Liver (tissue), 8 donors: ENCODE measurements at regions not wholly inside any gene's neighbourhood (a gene's known extent, or its start where the extent isn't known, plus 50 kb on each side); places are given as distances from the start of the nearest gene placed in this dataset.

Source experiments
- DNase-seq: peaks from one replicate; pipeline ENCODE4 v3.0.0-alpha.2; 2017; ENCODE audit warnings: low spot score
- H3K27ac ChIP-seq, 2 donors: one replicate each; pipeline ENCODE4 v1.7.0; 2013; ENCODE audit warnings: inconsistent platforms in 2 of 2, low read length in 2 of 2, control low read depth in 1 of 2, low read depth in 1 of 2, mild to moderate bottlenecking in 1 of 2
- H3K27me3 ChIP-seq, 4 donors: one replicate each; pipeline versions ENCODE4 v1.6.1 to v1.7.0; 2013; ENCODE audit warnings: low read length in 3 of 4, inconsistent platforms in 1 of 4, mild to moderate bottlenecking in 1 of 4, moderate library complexity in 1 of 4; ENCODE audit not compliant: control insufficient read depth in 4 of 4, insufficient read depth in 4 of 4
- H3K36me3 ChIP-seq, 4 donors: one replicate each; pipeline versions ENCODE4 v1.6.1 to v1.7.0; 2013; ENCODE audit warnings: low read length in 3 of 4, mild to moderate bottlenecking in 3 of 4, low read depth in 1 of 4, moderate library complexity in 1 of 4; ENCODE audit not compliant: control insufficient read depth in 4 of 4, insufficient read depth in 3 of 4
- H3K4me1 ChIP-seq, 4 donors: one replicate each; pipeline versions ENCODE4 v1.6.1 to v1.7.0; 2013; ENCODE audit warnings: low read length in 3 of 4, mild to moderate bottlenecking in 3 of 4, moderate library complexity in 1 of 4; ENCODE audit not compliant: control insufficient read depth in 4 of 4, insufficient read depth in 4 of 4
- H3K4me3 ChIP-seq, 3 donors: one replicate each; pipeline versions ENCODE4 v1.6.1 to v1.7.0; 2013; ENCODE audit warnings: low read length in 3 of 3, control low read depth in 1 of 3, low read depth in 1 of 3, mild to moderate bottlenecking in 1 of 3
- H3K9ac ChIP-seq, 2 donors: one replicate each; pipeline ENCODE4 v1.7.0; 2013; ENCODE audit warnings: low read length in 2 of 2, mild to moderate bottlenecking in 2 of 2, moderate library complexity in 2 of 2, control low read depth in 1 of 2, low read depth in 1 of 2
- H3K9me3 ChIP-seq, 4 donors: one replicate each; pipeline versions ENCODE4 v1.6.1 to v1.7.0; 2013; ENCODE audit warnings: low read length in 3 of 4; ENCODE audit not compliant: control insufficient read depth in 4 of 4
- EGR1 ChIP-seq, 2 donors: IDR thresholded peaks; 2 replicates each; pipeline ENCODE4 v1.6.1; 2016 to 2018; ENCODE audit warnings: antibody characterized with exemption in 2 of 2, low read depth in 2 of 2
- FOXA1 ChIP-seq: IDR thresholded peaks from 2 replicates; pipeline ENCODE4 v1.6.1; 2016; ENCODE audit warnings: antibody characterized with exemption
- FOXA2 ChIP-seq: IDR thresholded peaks from 2 replicates; pipeline ENCODE4 v1.6.1; 2016; ENCODE audit warnings: antibody characterized with exemption
- GABPA ChIP-seq, 2 donors: IDR thresholded peaks in 1 of 2; conservative IDR thresholded peaks in 1 of 2; 2 replicates each; pipeline ENCODE4 v1.6.1; 2016; ENCODE audit warnings: antibody characterized with exemption in 2 of 2, mild to moderate bottlenecking in 1 of 2, moderate library complexity in 1 of 2
- HNF4A ChIP-seq, 2 donors: conservative IDR thresholded peaks; 2 replicates each; pipeline ENCODE4 v1.6.1; 2016; ENCODE audit warnings: antibody characterized with exemption in 2 of 2, mild to moderate bottlenecking in 2 of 2
- HNF4G ChIP-seq: IDR thresholded peaks from 2 replicates; pipeline ENCODE4 v1.6.1; 2016; ENCODE audit warnings: antibody characterized with exemption
- JUND ChIP-seq, 2 donors: IDR thresholded peaks; 2 replicates each; pipeline ENCODE4 v1.6.1; 2016; ENCODE audit warnings: antibody characterized with exemption in 2 of 2
- NR2F2 ChIP-seq: IDR thresholded peaks from 2 replicates; pipeline ENCODE4 v1.6.1; 2016; ENCODE audit warnings: antibody characterized with exemption
- RAD21 ChIP-seq, 2 donors: IDR thresholded peaks; 2 replicates each; pipeline ENCODE4 v1.6.1; 2016; ENCODE audit warnings: antibody characterized with exemption in 2 of 2, mild to moderate bottlenecking in 2 of 2
- RXRA ChIP-seq, 2 donors: IDR thresholded peaks; 2 replicates each; pipeline ENCODE4 v1.6.1; 2017 to 2018; ENCODE audit warnings: antibody characterized with exemption in 2 of 2, mild to moderate bottlenecking in 1 of 2
- SP1 ChIP-seq: IDR thresholded peaks from 2 replicates; pipeline ENCODE4 v1.6.1; 2018; ENCODE audit warnings: antibody characterized with exemption, mild to moderate bottlenecking
- TAF1 ChIP-seq: conservative IDR thresholded peaks from 2 replicates; pipeline ENCODE4 v1.6.1; 2016; ENCODE audit warnings: antibody characterized with exemption, mild to moderate bottlenecking
- YY1 ChIP-seq: IDR thresholded peaks from 2 replicates; pipeline ENCODE4 v1.6.1; 2016; ENCODE audit warnings: antibody characterized with exemption, mild to moderate bottlenecking
- WGBS: extraction: QIAGEN DNeasy Blood & Tissue Kit; methylation state at CpG from one replicate; pipeline ENCODE4 v1.1.7; 2013; 5-methylcytosine and 5-hydroxymethylcytosine counted together
- TF ChIP-seq, protein P1 (sequence below): IDR thresholded peaks from 2 replicates; pipeline ENCODE4 v1.6.1; 2016; ENCODE audit warnings: antibody characterized with exemption
- TF ChIP-seq, protein P2 (sequence below): IDR thresholded peaks from 2 replicates; pipeline ENCODE4 v1.6.1; 2016; ENCODE audit warnings: antibody characterized with exemption
- TF ChIP-seq, protein P3 (sequence below): IDR thresholded peaks from 2 replicates; pipeline ENCODE4 v1.6.1; 2016; ENCODE audit warnings: antibody characterized with exemption, mild to moderate bottlenecking
- TF ChIP-seq, protein P4 (sequence below): IDR thresholded peaks from 2 replicates; pipeline ENCODE4 v1.6.1; 2016; ENCODE audit warnings: antibody characterized with exemption
- TF ChIP-seq, protein P5 (sequence below): fragments of 150-350 bp; IDR thresholded peaks from 2 replicates; pipeline ENCODE4 v1.5.1; 2017; ENCODE audit warnings: improper control_type of control experiment, low read depth, low read length; ENCODE audit not compliant: missing input control
- donor health status: healthy.
- donor health status: healthy.
- donor health status: healthy.
- donor health status: healthy.
- donor health status: healthy.

DNA sequence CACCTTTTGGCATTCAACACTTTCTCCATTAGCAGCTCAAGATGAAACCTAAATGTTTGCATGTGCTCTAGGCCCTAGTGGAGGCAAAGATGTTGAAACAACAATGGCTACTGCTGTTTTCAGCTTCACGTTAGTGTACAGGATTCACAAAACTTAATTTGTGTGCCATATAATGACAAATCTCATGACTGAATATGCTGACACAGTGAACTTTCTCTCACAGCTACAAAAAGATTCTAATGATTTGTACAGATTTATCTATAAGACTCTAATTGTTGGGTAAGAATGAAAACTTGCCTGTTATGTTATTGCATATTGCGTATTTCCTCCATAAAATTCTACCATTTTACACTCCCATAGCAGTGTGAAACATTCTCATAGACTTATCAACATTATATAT, 97.5 kb downstream of the CETN3 start:
- TF ChIP-seq RAD21 (IDR thresholded peaks at IDR 0.05) (no peak), TAF1 (no peak), SP1 (no peak), HNF4G (no peak), YY1 (no peak), FOXA2 (no peak), GABPA (IDR thresholded peaks at IDR 0.05 in 1 of 2, conservative IDR thresholded peaks at IDR 0.05 in 1 of 2) (no peak), NR2F2 (no peak), JUND (IDR thresholded peaks at IDR 0.05) (no peak), HNF4A (conservative IDR thresholded peaks at IDR 0.05) (no peak), RXRA (IDR thresholded peaks at IDR 0.05) (no peak), EGR1 (IDR thresholded peaks at IDR 0.05; ENCODE audit: low read depth in 2 of 2) (no peak), FOXA1 (no peak)
- TF ChIP-seq, protein P1, sequence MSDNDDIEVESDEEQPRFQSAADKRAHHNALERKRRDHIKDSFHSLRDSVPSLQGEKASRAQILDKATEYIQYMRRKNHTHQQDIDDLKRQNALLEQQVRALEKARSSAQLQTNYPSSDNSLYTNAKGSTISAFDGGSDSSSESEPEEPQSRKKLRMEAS = no peak
- TF ChIP-seq, protein P2, sequence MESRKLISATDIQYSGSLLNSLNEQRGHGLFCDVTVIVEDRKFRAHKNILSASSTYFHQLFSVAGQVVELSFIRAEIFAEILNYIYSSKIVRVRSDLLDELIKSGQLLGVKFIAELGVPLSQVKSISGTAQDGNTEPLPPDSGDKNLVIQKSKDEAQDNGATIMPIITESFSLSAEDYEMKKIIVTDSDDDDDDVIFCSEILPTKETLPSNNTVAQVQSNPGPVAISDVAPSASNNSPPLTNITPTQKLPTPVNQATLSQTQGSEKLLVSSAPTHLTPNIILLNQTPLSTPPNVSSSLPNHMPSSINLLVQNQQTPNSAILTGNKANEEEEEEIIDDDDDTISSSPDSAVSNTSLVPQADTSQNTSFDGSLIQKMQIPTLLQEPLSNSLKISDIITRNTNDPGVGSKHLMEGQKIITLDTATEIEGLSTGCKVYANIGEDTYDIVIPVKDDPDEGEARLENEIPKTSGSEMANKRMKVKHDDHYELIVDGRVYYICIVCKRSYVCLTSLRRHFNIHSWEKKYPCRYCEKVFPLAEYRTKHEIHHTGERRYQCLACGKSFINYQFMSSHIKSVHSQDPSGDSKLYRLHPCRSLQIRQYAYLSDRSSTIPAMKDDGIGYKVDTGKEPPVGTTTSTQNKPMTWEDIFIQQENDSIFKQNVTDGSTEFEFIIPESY = no peak
- TF ChIP-seq, protein P3, sequence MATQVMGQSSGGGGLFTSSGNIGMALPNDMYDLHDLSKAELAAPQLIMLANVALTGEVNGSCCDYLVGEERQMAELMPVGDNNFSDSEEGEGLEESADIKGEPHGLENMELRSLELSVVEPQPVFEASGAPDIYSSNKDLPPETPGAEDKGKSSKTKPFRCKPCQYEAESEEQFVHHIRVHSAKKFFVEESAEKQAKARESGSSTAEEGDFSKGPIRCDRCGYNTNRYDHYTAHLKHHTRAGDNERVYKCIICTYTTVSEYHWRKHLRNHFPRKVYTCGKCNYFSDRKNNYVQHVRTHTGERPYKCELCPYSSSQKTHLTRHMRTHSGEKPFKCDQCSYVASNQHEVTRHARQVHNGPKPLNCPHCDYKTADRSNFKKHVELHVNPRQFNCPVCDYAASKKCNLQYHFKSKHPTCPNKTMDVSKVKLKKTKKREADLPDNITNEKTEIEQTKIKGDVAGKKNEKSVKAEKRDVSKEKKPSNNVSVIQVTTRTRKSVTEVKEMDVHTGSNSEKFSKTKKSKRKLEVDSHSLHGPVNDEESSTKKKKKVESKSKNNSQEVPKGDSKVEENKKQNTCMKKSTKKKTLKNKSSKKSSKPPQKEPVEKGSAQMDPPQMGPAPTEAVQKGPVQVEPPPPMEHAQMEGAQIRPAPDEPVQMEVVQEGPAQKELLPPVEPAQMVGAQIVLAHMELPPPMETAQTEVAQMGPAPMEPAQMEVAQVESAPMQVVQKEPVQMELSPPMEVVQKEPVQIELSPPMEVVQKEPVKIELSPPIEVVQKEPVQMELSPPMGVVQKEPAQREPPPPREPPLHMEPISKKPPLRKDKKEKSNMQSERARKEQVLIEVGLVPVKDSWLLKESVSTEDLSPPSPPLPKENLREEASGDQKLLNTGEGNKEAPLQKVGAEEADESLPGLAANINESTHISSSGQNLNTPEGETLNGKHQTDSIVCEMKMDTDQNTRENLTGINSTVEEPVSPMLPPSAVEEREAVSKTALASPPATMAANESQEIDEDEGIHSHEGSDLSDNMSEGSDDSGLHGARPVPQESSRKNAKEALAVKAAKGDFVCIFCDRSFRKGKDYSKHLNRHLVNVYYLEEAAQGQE = no peak
- TF ChIP-seq, protein P4, sequence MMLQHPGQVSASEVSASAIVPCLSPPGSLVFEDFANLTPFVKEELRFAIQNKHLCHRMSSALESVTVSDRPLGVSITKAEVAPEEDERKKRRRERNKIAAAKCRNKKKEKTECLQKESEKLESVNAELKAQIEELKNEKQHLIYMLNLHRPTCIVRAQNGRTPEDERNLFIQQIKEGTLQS = no peak
- TF ChIP-seq, protein P5, sequence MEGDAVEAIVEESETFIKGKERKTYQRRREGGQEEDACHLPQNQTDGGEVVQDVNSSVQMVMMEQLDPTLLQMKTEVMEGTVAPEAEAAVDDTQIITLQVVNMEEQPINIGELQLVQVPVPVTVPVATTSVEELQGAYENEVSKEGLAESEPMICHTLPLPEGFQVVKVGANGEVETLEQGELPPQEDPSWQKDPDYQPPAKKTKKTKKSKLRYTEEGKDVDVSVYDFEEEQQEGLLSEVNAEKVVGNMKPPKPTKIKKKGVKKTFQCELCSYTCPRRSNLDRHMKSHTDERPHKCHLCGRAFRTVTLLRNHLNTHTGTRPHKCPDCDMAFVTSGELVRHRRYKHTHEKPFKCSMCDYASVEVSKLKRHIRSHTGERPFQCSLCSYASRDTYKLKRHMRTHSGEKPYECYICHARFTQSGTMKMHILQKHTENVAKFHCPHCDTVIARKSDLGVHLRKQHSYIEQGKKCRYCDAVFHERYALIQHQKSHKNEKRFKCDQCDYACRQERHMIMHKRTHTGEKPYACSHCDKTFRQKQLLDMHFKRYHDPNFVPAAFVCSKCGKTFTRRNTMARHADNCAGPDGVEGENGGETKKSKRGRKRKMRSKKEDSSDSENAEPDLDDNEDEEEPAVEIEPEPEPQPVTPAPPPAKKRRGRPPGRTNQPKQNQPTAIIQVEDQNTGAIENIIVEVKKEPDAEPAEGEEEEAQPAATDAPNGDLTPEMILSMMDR = no peak
- WGBS = 95% methylated on average over 2 of the region's 2 CpGs
- peaks cover 0 to 7% (median 4%) of the 10 kb centered on the region in 4 donors for H3K4me1 ChIP-seq
- no peak overlapping the region for H3K4me3 ChIP-seq
- no peak overlapping the region for H3K27ac ChIP-seq
- no peaks in the 10 kb centered on the region for H3K27me3 ChIP-seq
- no peak overlapping the region for H3K9ac ChIP-seq
- no peaks in the 10 kb centered on the region for H3K36me3 ChIP-seq
- DNase-seq = no peak
- no peaks in the 10 kb centered on the region for H3K9me3 ChIP-seq
